ENCODE measurements at regions not wholly inside any gene's neighbourhood (a gene's known extent, or its start where the extent isn't known, plus 50 kb on each side); places are given as distances from the start of the nearest gene placed in this dataset.

GRCh38 chr10:90162271-90162853 lies 461.0 kb downstream of the KIF20B start:
- no peak overlapping the region for H3K4me3 ChIP-seq
- no peaks in the 10 kb centered on the region for H3K4me1 ChIP-seq
- no peak for TF ChIP-seq CTCF (IDR thresholded peaks at IDR 0.05)
- H3K36me3 ChIP-seq (ENCODE audit: insufficient read depth in 1 of 2, low read depth in 1 of 2): no peaks in the 10 kb centered on the region
- no peak for DNase-seq
- no peak for ATAC-seq
- no peaks in the 10 kb centered on the region for H3K27me3 ChIP-seq (ENCODE audit: insufficient read depth in 3 of 3, low read length in 2 of 3)
- H3K9me3 ChIP-seq: peaks cover 4% of the 10 kb centered on the region
- intact Hi-C loops (cut with DNase I): no loop called here
- 67 to 71% (median 68%) methylated on average over 2 of the region's 2 CpGs for WGBS, 3 donors
- no peak overlapping the region for H3K27ac ChIP-seq

GRCh38 chr10:90167174-90168064 lies 466.0 kb downstream of the KIF20B start:
- H3K9me3 ChIP-seq: peaks cover 4% of the 10 kb centered on the region
- intact Hi-C loops (cut with DNase I): no loop called here
- 24 to 56% (median 28%) methylated on average over 1 of the region's 1 CpG for WGBS, 3 donors
- no peaks in the 10 kb centered on the region for H3K27me3 ChIP-seq (ENCODE audit: insufficient read depth in 3 of 3, low read length in 2 of 3)
- no peak overlapping the region for H3K27ac ChIP-seq
- DNase-seq: no peak
- TF ChIP-seq CTCF (IDR thresholded peaks at IDR 0.05): no peak
- no peak for ATAC-seq
- no peak overlapping the region for H3K4me3 ChIP-seq
- H3K4me1 ChIP-seq: no peaks in the 10 kb centered on the region
- H3K36me3 ChIP-seq (ENCODE audit: insufficient read depth in 1 of 2, low read depth in 1 of 2): no peaks in the 10 kb centered on the region

- no peaks in the 10 kb centered on the region for H3K4me1 ChIP-seq
- 84 to 93% (median 85%) methylated on average over 7 of the region's 7 CpGs for WGBS, 3 donors
- no peak for DNase-seq
- H3K27ac ChIP-seq: no peak overlapping the region
- no peak for TF ChIP-seq CTCF (IDR thresholded peaks at IDR 0.05)
- no peaks in the 10 kb centered on the region for H3K27me3 ChIP-seq (ENCODE audit: insufficient read depth in 3 of 3, low read length in 2 of 3)
- intact Hi-C loops (cut with DNase I): no loop called here
- H3K9me3 ChIP-seq: peaks cover 4% of the 10 kb centered on the region
- no peak for ATAC-seq
- no peak overlapping the region for H3K4me3 ChIP-seq
- H3K36me3 ChIP-seq (ENCODE audit: insufficient read depth in 1 of 2, low read depth in 1 of 2): no peaks in the 10 kb centered on the region
Measured at GRCh38 chr10:90168244-90168643, 466.9 kb downstream of the KIF20B start.

GRCh38 chr10:90171014-90171722 lies 469.8 kb downstream of the KIF20B start:
- intact Hi-C loops (cut with DNase I): no loop called here
- ATAC-seq (no peak), DNase-seq (no peak)
- Histone ChIP-seq H3K36me3 (ENCODE audit: insufficient read depth in 1 of 2, low read depth in 1 of 2) (no peaks in the 10 kb centered on the region), H3K4me1 (no peaks in the 10 kb centered on the region), H3K4me3 (no peak overlapping the region), H3K9me3 (peaks cover 2% of the 10 kb centered on the region), H3K27me3 (ENCODE audit: insufficient read depth in 3 of 3, low read length in 2 of 3) (no peaks in the 10 kb centered on the region), H3K27ac (no peak overlapping the region)
- TF ChIP-seq CTCF (IDR thresholded peaks at IDR 0.05): no peak
- WGBS, 3 donors: 64 to 68% (median 65%) methylated on average over 2 of the region's 2 CpGs
